ENCODE measurements at regions not wholly inside any gene's neighbourhood (a gene's known extent, or its start where the extent isn't known, plus 50 kb on each side); places are given as distances from the start of the nearest gene placed in this dataset.

GRCh38 chr6:71190809-71191208 lies 97.8 kb upstream of the OGFRL1 start:
- Histone ChIP-seq H3K4me3 (ENCODE audit: low read length) (no peak overlapping the region), H3K9me3 (ENCODE audit: low read length) (no peaks in the 10 kb centered on the region), H3K9ac (ENCODE audit: low read length) (no peak overlapping the region), H3K36me3 (ENCODE audit: low read depth, low read length) (no peaks in the 10 kb centered on the region), H2AFZ (ENCODE audit: low read length) (no peak overlapping the region), H4K20me1 (ENCODE audit: low read length) (no peaks in the 10 kb centered on the region), H3F3A (ENCODE audit: low read length, unreplicated experiment) (no peaks in the 10 kb centered on the region), H3K79me2 (ENCODE audit: low read length) (no peaks in the 10 kb centered on the region), H3K4me2 (ENCODE audit: low read length) (no peak overlapping the region), H3K27me3 (ENCODE audit: low read length) (no peaks in the 10 kb centered on the region), H3K27ac (ENCODE audit: low read length) (no peak overlapping the region), H3K9me2 (replicated peaks; ENCODE audit: low read length) (no peaks in the 10 kb centered on the region), H3K4me1 (ENCODE audit: insufficient read depth, low read length) (peaks cover 11% of the 10 kb centered on the region)
- intact Hi-C loops (cut with micrococcal nuclease), result loop anchor here (1.0 to 5.0 kb wide), 4 partner anchors 38 to 319 kb away; partner anchors contain the start of gene OGFRL1
- ATAC-seq (no peak), DNase-seq (peak; percentile 58)
- ChIA-PET CTCF (interaction anchor here (0.7 to 1.4 kb wide), 2 partner anchors 91 to 159 kb away, joined by 3 to 6 read pairs; no protein-coding TSS in a partner anchor), POLR2A (ENCODE audit: unreplicated experiment) (no interaction called here)
- no TSS peak for BruUV-seq (replicated peaks)
- TF ChIP-seq EZH2phosphoT487 (IDR thresholded peaks at IDR 0.05; ENCODE audit: borderline replicate concordance, low read length), result no peak
- TF ChIP-seq CTCF (conservative IDR thresholded peaks at IDR 0.05; ENCODE audit: low read depth, low read length), result peak; percentile 61

GRCh38 chr6:71194724-71195123 lies 93.9 kb upstream of the OGFRL1 start:
- intact Hi-C loops (cut with micrococcal nuclease), result loop anchor here (1.0 to 5.0 kb wide), 2 partner anchors 93 to 155 kb away; partner anchors contain the start of gene OGFRL1
- POLR2A ChIA-PET (ENCODE audit: unreplicated experiment), result no interaction called here
- Histone ChIP-seq H3K4me2 (ENCODE audit: low read length) (no peak overlapping the region; the same call in 1 of the 2 replicates), H3K27ac (ENCODE audit: low read length) (no peak overlapping the region), H3K9ac (ENCODE audit: low read length) (no peak overlapping the region), H2AFZ (ENCODE audit: low read length) (no peak overlapping the region), H3K36me3 (ENCODE audit: low read depth, low read length) (no peaks in the 10 kb centered on the region), H3K4me1 (ENCODE audit: insufficient read depth, low read length) (peaks cover 32% of the 10 kb centered on the region), H3K4me3 (ENCODE audit: low read length) (no peak overlapping the region), H3K9me2 (replicated peaks; ENCODE audit: low read length) (no peaks in the 10 kb centered on the region), H3F3A (ENCODE audit: low read length, unreplicated experiment) (no peaks in the 10 kb centered on the region), H3K27me3 (ENCODE audit: low read length) (no peaks in the 10 kb centered on the region), H3K79me2 (ENCODE audit: low read length) (no peaks in the 10 kb centered on the region), H3K9me3 (ENCODE audit: low read length) (no peaks in the 10 kb centered on the region), H4K20me1 (ENCODE audit: low read length) (no peaks in the 10 kb centered on the region)
- BruUV-seq (replicated peaks), result no TSS peak
- ATAC-seq (peak; percentile 37; the same call in 1 of the 2 replicates), DNase-seq (peak; percentile 63)
- CTCF ChIA-PET, result interaction anchor here (0.6 kb wide), 1 partner anchor 170 kb away, joined by 4 read pairs; no protein-coding TSS in a partner anchor
- TF ChIP-seq EZH2 (IDR thresholded peaks at IDR 0.05; ENCODE audit: low read length, unreplicated experiment), result no peak

GRCh38 chr6:71197267-71197666 lies 91.3 kb upstream of the OGFRL1 start:
- ATAC-seq (peak; percentile 73), DNase-seq (peak; percentile 64)
- H3K4me3 ChIP-seq (ENCODE audit: low read length), result peak overlapping the region; percentile 22; the same call in 1 of the 2 replicates
- H3K36me3 ChIP-seq (ENCODE audit: low read depth, low read length), result no peaks in the 10 kb centered on the region
- intact Hi-C loops (cut with micrococcal nuclease), result no loop called here
- no peaks in the 10 kb centered on the region for H3K79me2 ChIP-seq (ENCODE audit: low read length)
- H2AFZ ChIP-seq (ENCODE audit: low read length), result no peak overlapping the region
- H4K20me1 ChIP-seq (ENCODE audit: low read length), result no peaks in the 10 kb centered on the region
- H3F3A ChIP-seq (ENCODE audit: low read length, unreplicated experiment), result no peaks in the 10 kb centered on the region
- H3K27ac ChIP-seq (ENCODE audit: low read length), result peak overlapping the region; percentile 57
- H3K4me1 ChIP-seq (ENCODE audit: insufficient read depth, low read length), result peaks cover 32% of the 10 kb centered on the region
- TF ChIP-seq CTCF (conservative IDR thresholded peaks at IDR 0.05; ENCODE audit: low read depth, low read length) (no peak), EZH2 (IDR thresholded peaks at IDR 0.05; ENCODE audit: low read length, unreplicated experiment) (no peak), EZH2phosphoT487 (IDR thresholded peaks at IDR 0.05; ENCODE audit: borderline replicate concordance, low read length) (no peak)
- no peaks in the 10 kb centered on the region for H3K9me2 ChIP-seq (replicated peaks; ENCODE audit: low read length)
- ChIA-PET CTCF (no interaction called here), POLR2A (ENCODE audit: unreplicated experiment) (interaction anchor here (0.7 kb wide), 1 partner anchor 90 kb away, joined by 3 read pairs; no protein-coding TSS in a partner anchor)
- H3K9me3 ChIP-seq (ENCODE audit: low read length), result no peaks in the 10 kb centered on the region
- BruUV-seq (replicated peaks), result no TSS peak
- peak overlapping the region; percentile 49 for H3K4me2 ChIP-seq (ENCODE audit: low read length)
- no peaks in the 10 kb centered on the region for H3K27me3 ChIP-seq (ENCODE audit: low read length)
- no peak overlapping the region for H3K9ac ChIP-seq (ENCODE audit: low read length)
